Psoas muscle (tissue), 7 donors: ENCODE measurements at regions not wholly inside any gene's neighbourhood (a gene's known extent, or its start where the extent isn't known, plus 50 kb on each side); places are given as distances from the start of the nearest gene placed in this dataset.
A peak's percentile ranks its signal among the peaks of the same experiment; 100 is the strongest.

ENCODE experiments used
- ATAC-seq, 4 donors: fragments of 200-7000 bp; cut with Tn5 transposase; one replicate each; pipeline ENCODE4 v1.9.1; 2020; ENCODE audit warnings: moderate library complexity in 3 of 4, mild to moderate bottlenecking in 2 of 4
- DNase-seq, 2 donors: peaks; one replicate each; pipeline ENCODE4 v3.0.0-alpha.2; 2020
- H3K27ac ChIP-seq: fragments of 200-600 bp; one replicate; pipeline ENCODE4 v1.8.0; 2022
- H3K27me3 ChIP-seq, 3 donors: fragments of 200-600 bp in 1 of 3; one replicate each; pipeline versions ENCODE4 v1.6.1 to v1.8.0; 2013 to 2022; ENCODE audit warnings: low read length in 2 of 3, mild to moderate bottlenecking in 2 of 3, moderate library complexity in 1 of 3; ENCODE audit not compliant: insufficient read depth in 3 of 3
- H3K36me3 ChIP-seq, 2 donors: fragments of 200-600 bp in 1 of 2; one replicate each; pipeline versions ENCODE4 v1.6.1 to v1.8.0; 2013 to 2022; ENCODE audit warnings: low read depth in 1 of 2, mild to moderate bottlenecking in 1 of 2, moderate library complexity in 1 of 2; ENCODE audit not compliant: insufficient read depth in 1 of 2
- H3K4me1 ChIP-seq: fragments of 200-600 bp; one replicate; pipeline ENCODE4 v1.8.0; 2022
- H3K4me3 ChIP-seq: fragments of 200-600 bp; one replicate; pipeline ENCODE4 v1.8.0; 2022; ENCODE audit warnings: mild to moderate bottlenecking
- H3K9me3 ChIP-seq: fragments of 200-600 bp; one replicate; pipeline ENCODE4 v1.8.0; 2022
- WGBS, 3 donors: extraction: QIAGEN DNeasy Blood & Tissue Kit; methylation state at CpG; one replicate each; pipeline versions ENCODE4 v1.1.6 to v1.1.7; 2013; 5-methylcytosine and 5-hydroxymethylcytosine counted together
- intact Hi-C, 2 donors: fragments of 100-400 bp; cut with DNase I; formaldehyde crosslinking; loops; one replicate each; pipeline versions ENCODE4 v1.11.0 to v1.14.2; 2022
- TF ChIP-seq, protein P1 (sequence below): fragments of 200-600 bp; IDR thresholded peaks from one replicate; pipeline ENCODE4 v1.8.0; 2022; ENCODE audit warnings: antibody characterized with exemption
- donor health status: healthy with polysubstance abuse.
- donor health status: DM: no; HTN: no; CAD: no; lungs with moderate emphysema.
- donor health status: Bipolar disorder and iron deficiency.
- donor health status: healthy.
- donor health status: DM: yes; HTN: yes; CAD: no.
- donor health status: DM: no; HTN: no; CAD: no.
- donor health status: DM: yes; HTN: yes; CAD: no.

- TF ChIP-seq, protein P1, sequence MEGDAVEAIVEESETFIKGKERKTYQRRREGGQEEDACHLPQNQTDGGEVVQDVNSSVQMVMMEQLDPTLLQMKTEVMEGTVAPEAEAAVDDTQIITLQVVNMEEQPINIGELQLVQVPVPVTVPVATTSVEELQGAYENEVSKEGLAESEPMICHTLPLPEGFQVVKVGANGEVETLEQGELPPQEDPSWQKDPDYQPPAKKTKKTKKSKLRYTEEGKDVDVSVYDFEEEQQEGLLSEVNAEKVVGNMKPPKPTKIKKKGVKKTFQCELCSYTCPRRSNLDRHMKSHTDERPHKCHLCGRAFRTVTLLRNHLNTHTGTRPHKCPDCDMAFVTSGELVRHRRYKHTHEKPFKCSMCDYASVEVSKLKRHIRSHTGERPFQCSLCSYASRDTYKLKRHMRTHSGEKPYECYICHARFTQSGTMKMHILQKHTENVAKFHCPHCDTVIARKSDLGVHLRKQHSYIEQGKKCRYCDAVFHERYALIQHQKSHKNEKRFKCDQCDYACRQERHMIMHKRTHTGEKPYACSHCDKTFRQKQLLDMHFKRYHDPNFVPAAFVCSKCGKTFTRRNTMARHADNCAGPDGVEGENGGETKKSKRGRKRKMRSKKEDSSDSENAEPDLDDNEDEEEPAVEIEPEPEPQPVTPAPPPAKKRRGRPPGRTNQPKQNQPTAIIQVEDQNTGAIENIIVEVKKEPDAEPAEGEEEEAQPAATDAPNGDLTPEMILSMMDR = no peak
- H3K27me3 ChIP-seq = peaks cover 0 to 14% (median 0%) of the 10 kb centered on the region in 3 donors
- 40 to 46% (median 45%) methylated on average over 4 of the region's 4 CpGs for WGBS, 3 donors
- H3K4me1 ChIP-seq = no peaks in the 10 kb centered on the region
- no peaks in the 10 kb centered on the region for H3K36me3 ChIP-seq
- intact Hi-C loops = no loop called here
- no peak overlapping the region for H3K4me3 ChIP-seq
- no peak for ATAC-seq
- H3K9me3 ChIP-seq = no peaks in the 10 kb centered on the region
- no peak for DNase-seq
- H3K27ac ChIP-seq = no peak overlapping the region
These were observed 408.0 kb downstream of the MATN1 start for GRCh38 chr1:30315185-30315960.

GRCh38 chr1:30314591-30314990, 408.8 kb downstream of the MATN1 start:
- TF ChIP-seq, protein P1 = no peak
- DNase-seq = no peak
- Histone ChIP-seq H3K27ac (no peak overlapping the region), H3K27me3 (peaks cover 0 to 14% (median 0%) of the 10 kb centered on the region in 3 donors), H3K36me3 (no peaks in the 10 kb centered on the region), H3K4me1 (no peaks in the 10 kb centered on the region), H3K4me3 (no peak overlapping the region), H3K9me3 (no peaks in the 10 kb centered on the region)
- no peak for ATAC-seq
- intact Hi-C loops = no loop called here
- WGBS, 3 donors = 60 to 63% (median 62%) methylated on average over 5 of the region's 5 CpGs

DNA sequence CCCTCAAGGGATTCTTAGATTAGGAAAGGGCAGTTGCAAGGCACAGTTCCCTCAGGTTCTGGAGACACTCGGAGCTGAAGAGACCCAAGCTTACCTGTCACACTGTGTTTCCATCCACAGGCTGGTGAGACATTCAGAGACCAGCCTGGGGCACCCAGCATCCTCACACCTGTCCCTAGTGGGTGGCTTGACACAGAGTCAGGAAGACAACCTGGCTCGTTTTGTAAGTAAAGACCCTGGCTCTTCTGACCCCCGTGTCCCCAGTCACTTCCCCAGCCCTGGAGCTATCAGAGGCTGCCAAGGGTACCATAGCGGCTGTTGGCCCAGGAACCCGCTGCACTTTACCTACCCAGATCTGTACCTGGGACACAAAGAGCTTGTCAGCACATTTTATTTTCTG, 409.8 kb downstream of the MATN1 start:
- Histone ChIP-seq H3K27ac (no peak overlapping the region), H3K4me1 (no peaks in the 10 kb centered on the region), H3K4me3 (no peak overlapping the region), H3K9me3 (no peaks in the 10 kb centered on the region), H3K27me3 (peaks cover 0 to 14% (median 0%) of the 10 kb centered on the region in 3 donors), H3K36me3 (no peaks in the 10 kb centered on the region)
- WGBS, 3 donors = 75 to 88% (median 78%) methylated on average over 5 of the region's 5 CpGs
- ATAC-seq (no peak), DNase-seq (no peak)
- intact Hi-C loops = no loop called here
- TF ChIP-seq, protein P1 = no peak

DNA sequence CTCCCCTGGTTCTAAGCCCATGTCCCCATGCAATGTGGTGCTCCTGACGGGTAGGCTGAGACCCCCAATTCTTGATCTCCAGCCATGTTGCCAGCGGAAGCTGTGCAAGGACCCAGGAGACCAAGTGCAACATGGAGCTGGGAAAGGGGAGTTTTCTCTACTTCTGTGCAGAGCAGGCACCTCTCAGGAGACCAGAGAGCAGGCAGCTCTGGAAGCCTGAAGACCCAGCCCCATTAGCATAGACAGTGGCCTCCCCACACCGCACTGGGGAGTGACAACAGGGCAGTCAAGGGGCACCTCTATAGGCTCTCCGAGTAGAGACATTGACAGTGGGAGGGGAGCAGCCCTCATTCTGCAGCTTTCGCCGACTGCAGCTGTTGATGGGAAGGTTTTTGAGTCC, 410.2 kb downstream of the MATN1 start:
- Histone ChIP-seq H3K36me3 (no peaks in the 10 kb centered on the region), H3K4me3 (no peak overlapping the region), H3K27me3 (peaks cover 0 to 14% (median 0%) of the 10 kb centered on the region in 3 donors), H3K4me1 (no peaks in the 10 kb centered on the region), H3K27ac (no peak overlapping the region), H3K9me3 (no peaks in the 10 kb centered on the region)
- 56 to 72% (median 65%) methylated on average over 6 of the region's 6 CpGs for WGBS, 3 donors
- peak in 1 of 2 donors; percentile 19 for DNase-seq
- ATAC-seq = no peak
- intact Hi-C loops = no loop called here
- TF ChIP-seq, protein P1 = no peak

DNA sequence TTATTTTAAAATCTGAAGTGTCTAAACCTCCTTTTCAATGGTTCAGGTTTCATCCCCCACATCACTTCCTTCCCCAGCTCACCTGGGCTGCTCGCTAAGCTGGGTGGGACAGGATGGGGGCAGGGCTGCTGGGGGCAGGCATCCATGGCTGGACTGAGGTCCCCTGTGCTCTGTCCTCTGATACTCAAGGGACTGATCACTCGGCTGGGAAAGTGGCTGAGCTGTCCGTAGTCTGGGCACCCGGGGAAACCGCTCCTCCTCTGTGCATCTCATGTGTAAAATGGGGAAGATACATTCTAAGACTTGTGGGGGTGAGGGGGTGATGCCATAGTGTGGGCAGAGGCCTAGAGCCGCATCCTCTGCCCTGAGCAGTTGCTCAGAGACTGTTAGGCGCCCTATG, 411.2 kb downstream of the MATN1 start:
- TF ChIP-seq, protein P1 = no peak
- no peak overlapping the region for H3K27ac ChIP-seq
- H3K27me3 ChIP-seq = peaks cover 0 to 9% (median 0%) of the 10 kb centered on the region in 3 donors
- no peaks in the 10 kb centered on the region for H3K9me3 ChIP-seq
- WGBS, 3 donors = 72 to 77% (median 73%) methylated on average over 7 of the region's 7 CpGs
- ATAC-seq (no peak), DNase-seq (peak in 1 of 2 donors; percentile 8)
- no peaks in the 10 kb centered on the region for H3K4me1 ChIP-seq
- H3K4me3 ChIP-seq = no peak overlapping the region
- intact Hi-C loops = no loop called here
- H3K36me3 ChIP-seq = no peaks in the 10 kb centered on the region
